NCI-H345 treated with DMSO at 0.1 percent for 48 hours (cell line): ENCODE measurements at regions not wholly inside any gene's neighbourhood (a gene's known extent, or its start where the extent isn't known, plus 50 kb on each side); places are given as distances from the start of the nearest gene placed in this dataset.

Experiments
- DNase-seq: peaks from one replicate; lab custom pipeline; 2025; ENCODE audit not compliant: unreplicated experiment; lab: John Stamatoyannopoulos, UW

DNA sequence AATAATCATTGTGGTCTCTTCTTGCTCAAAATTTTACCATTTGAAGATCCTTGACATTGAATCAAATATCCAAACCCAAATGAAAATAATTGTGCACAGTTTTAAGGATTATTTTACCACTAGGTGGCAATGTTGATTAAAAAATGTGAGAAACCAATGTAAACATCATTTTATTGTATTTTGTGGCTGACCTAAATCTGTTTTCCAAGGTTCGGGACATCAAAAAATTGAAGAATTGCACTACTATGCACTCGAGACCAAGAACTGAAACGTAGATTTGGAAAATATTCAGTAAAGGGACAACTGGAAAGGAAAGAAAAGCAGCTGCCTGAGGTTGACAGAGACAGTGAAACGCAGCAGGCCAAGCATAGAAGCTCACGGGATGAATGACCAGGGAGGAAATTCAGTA lies 259.3 kb downstream of the SNX13 start:
- no peak for DNase-seq

DNA sequence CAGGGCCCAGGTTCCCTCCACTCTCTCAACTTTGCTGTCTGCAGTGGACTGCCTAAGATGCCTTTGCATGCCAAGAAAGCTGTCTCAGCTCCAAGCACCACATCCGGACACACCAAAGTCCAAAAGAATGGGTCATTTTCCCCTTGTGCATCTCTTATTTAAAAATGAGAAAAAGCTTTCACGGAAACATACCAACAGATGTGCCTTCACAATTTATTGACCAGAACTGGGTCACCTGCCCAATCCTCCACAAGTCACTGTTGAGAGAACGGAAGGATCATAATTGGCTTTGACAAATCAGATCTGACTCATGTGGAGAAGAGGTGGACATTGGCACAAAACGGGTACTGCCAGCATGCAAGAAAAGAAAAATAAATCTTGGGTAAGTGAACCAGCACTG lies 258.3 kb downstream of the SNX13 start:
- DNase-seq, result no peak

DNA sequence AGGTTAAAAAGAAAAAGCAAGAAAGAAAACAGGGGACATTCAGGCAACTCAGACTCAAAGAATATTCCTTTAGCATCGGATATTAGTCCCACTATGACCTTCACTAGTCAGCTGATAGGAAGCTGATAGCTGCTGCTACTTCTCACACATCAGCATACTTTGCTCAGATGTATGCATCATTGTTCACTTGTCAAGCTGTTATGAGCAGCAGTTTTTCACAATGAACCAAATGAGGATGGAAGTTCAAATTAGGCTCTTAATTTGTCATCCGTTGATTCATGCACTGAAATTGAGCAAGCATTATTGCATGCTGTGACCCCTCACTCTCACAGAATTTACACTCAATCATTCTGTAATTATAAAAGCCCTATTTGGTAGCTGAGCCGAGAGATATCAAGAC lies 257.7 kb downstream of the SNX13 start:
- no peak for DNase-seq

DNA sequence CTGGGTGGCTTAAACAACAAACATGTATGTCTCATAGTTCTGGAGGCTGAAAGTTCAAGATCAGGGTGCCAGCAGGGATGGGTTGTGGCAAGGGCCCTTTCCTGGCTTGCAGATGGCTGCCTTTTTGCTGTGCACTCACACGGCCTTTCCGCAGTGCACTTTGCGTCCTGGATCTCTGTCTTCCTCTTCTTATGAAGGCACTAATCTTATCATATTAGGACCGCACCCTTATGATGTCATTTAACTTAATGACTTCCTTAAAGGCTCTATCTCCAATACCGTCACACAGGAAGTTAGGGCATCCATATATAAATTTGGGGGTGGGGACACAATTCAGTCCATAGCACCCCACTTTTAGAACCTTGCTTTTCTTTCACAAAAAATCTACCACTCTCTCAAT lies 255.2 kb downstream of the SNX13 start:
- no peak for DNase-seq

DNA sequence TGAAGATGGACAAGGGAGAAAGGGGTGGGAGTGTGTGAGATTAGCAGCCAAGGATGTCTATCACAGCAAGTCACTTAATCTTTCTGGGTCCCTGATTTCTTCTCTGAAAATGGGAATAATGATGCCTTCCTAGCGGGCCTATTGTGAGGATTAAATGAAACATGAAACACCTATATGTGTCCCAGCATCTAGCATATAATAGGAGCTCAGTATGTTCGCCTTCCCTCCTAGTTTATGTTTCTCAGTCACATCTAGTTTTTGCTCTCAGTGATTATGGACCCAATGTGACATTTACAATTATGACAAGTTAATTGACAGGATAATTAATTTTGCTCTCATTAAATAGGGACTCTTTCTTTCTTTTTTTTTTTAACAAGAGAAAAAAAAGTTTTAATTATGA lies 252.9 kb downstream of the SNX13 start:
- no peak for DNase-seq

DNA sequence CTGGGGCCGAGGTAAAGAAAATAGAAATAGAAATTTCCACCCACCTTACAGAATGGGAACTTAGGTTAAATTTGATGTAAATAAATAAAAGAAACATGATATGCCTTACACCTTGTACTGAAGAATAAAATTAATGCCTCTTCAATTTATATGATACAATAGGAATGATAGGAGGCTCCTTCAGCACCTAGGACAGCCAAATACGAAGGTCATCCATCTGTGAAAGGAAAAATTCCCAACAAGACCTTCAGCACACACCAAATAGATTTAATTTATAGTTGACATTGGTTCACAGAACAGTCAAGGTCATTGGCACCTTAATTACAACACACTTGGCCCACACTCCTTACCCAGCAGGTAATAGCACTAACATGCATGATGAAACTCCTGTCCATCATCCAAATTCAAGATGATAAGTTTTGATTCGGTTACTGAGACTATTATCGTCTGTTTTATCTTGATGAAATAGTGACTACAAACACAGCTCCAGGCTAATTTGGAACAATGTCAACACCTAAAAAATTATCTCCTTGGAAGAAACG lies 250.9 kb downstream of the SNX13 start:
- DNase-seq, result no peak

DNA sequence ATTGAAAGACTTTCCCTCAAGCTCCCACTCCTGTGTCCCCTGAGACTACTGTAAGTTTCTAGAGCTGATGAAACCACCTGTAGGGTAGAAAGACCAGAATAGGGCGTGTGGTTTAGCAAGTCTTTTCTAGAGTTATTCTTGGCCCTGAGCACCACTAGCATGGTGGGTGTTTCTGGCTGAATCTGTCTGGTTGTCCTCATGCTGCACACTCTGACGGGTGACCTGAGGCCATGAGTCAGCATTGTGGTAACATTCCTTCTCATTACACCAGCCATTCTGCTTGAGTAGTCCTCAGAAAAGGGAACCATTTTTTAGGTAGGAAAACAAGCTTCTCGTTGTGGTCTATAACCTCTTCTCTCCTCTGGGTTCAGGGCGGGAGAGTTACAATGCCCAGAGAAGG lies 250.3 kb downstream of the SNX13 start:
- no peak for DNase-seq

DNA sequence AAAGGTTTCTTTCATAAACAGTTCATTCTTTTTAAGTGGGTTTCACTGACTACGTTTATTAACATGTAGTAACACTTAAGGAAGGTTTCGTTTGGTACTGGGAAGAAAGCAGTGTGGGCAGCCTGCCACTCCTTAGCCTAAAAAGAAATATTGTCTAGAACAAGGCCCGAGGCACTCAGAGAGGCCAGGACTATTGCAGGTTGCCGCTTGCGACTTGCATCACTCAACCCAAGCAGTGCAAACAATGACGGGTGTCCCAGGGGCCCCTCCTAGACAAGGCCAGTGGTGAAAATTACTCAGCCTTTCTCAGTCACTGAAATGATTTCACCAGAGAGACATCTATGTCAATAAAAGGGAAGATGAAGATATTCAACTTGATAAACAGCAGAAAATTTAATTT lies 243.9 kb downstream of the SNX13 start:
- DNase-seq, result no peak

DNA sequence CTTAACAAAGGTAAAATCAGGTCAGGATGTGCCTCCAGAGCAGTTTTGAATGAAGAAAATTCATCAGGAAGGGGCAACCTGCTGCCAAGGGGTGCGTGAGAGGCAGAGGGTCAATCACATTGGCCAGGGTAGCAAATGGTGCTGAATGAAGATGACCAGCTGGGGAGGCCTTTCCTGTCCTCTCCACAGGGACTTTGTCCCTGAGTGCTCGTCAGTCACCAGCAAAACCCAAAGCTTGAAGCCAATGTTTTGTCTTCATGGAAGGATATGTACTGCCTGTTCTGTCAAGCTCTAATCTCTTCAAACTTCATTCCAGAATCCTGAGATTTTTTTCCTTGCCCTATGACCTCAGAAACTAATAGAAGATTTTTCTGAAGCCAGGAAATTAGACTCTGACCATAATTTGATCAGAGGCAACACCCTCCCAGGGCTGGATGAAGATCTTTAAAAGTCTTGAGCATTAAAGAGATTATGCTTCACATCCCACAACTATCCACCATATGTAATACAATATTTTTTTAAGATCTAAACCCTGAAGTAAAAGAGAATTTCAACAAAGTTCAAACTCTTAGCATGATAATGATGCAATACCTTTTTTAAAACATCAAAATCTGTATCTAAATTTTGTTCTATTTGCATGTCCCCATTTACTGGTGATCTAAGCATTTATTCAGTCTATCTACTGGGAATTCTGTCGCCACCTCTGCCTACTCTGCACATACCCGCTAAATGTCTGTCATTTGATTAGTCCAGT lies 243.0 kb downstream of the SNX13 start:
- no peak for DNase-seq

DNA sequence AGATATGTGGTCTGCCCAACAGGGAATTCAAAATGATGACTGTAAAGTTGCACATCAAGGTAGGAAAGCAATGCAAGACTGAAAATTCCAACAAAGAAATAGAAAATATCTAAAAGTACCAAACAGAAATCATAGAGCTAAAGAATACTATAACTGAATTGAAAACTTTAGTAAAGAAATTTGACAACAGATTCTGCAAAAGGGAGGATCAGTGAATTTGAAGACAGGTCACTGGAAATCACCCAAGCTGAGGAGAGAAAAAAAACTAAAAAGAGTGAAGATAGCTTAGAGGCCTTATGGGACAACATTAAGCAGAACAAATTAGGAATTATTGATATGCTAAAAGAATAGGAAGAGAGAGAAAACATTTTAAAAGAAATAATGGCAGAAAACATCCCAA lies 240.6 kb downstream of the SNX13 start:
- DNase-seq, result no peak

DNA sequence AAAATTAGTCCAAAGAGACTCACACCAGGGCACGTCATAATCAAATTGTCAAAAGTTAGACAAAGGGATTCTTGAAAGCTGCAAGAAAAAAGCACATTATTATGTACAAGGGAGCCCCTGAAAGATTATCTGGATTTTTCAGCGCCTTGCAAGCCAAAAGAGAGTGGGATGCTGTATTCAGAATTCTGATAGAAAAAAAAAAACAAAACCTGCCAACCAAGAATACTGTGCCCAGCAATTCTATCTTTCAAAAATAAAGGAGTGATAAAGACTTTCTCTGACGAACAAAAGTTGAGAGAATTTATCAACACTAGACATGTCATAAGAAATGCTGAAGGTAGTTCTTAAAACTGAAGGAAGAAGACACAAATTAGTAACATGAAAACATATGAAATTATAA lies 240.2 kb downstream of the SNX13 start:
- no peak for DNase-seq

DNA sequence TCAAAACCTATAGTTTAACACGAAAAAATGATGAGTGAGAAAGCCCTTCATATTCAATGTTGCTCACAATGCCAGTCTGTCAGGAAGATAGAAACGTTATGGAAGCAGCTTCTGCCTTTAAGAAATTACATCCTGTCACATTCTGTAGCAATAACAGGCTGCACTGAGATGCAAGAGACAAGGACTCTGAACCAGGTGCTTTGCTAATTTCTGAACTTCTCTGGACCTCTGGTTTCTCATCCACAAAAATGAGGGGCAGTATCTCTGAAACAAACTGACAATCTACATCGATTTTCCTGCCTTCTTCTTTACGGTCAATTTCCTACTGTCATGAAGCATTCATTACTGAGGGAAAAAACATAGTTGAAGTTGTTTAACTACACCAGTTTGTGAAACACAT lies 234.0 kb downstream of the SNX13 start:
- no peak for DNase-seq

DNA sequence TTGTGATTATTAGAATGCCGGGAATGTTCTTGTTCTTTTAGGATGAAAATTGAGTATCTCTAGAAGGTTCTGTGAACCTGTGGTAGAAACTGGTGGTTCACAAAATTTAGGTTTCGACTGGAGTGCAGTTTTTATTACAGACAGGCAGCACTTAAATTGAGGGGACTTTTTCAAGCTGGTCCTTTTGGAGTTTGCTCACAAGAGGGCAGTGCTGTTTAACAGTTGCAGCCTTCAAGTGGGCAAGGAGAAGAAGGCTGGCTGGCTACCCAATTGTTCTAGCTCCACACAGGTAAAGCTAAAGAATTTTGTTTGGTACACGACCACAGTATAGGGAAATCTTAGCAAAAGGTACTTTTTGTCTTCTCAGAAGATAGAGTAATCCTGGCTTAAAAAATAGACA lies 233.6 kb downstream of the SNX13 start:
- DNase-seq, result peak; percentile 62

DNA sequence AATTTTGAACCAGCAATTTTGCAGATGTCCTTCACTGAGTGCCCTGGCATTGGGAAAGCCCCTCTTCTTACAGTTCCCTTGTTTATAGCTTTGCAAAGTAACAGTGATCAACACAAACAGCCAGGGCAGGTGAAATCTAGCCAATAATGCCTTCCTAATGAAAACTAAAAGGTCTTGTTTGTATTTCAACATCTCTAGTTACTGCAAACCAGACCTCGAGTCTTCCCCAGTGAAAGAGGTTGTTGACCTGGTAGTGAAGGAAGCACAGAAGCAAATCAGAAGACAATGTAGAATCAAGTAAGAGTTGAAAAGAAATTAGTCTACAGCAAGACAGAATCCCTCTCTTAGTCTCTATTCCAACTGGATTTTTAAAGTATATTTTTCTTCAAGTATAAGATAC lies 231.2 kb downstream of the SNX13 start:
- DNase-seq, result no peak

DNA sequence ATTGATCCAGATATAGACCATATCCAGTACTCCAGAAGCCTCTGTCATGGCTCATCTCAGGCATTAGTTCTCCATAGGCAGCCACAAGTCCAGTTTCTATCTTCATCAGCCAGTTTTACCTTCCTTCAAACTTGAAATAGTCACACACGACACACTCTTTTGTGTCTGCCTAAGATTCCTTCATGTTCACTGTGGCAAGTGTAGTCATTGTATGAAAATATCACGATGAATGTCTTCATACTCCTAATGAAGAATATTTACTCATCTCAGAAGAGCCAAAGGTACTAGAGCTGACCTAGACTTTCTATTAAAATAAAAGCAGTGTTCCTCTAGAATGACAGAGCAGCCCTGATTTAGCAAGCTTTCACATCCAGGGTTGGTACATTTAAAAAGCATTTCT lies 230.7 kb downstream of the SNX13 start:
- no peak for DNase-seq

DNA sequence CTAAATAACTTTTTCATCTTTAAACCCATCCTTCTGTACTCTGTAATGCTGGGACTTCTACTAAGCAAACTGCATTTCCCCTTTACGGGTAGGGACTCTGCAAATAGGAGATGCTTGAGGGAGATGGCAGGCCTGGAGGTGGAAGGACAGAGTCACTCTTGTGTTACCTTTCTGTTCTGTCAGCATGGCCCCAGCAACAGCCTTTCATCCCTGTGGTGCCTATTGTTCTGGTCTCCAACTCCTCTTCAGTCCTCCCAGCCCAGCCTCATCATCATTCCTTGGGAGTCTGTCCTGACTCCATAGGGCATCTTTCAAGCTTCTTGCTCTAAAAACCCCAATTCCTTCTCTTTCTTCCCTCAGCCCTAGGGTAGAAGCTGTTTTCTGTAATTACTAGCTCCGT lies 230.0 kb downstream of the SNX13 start:
- DNase-seq, result no peak

DNA sequence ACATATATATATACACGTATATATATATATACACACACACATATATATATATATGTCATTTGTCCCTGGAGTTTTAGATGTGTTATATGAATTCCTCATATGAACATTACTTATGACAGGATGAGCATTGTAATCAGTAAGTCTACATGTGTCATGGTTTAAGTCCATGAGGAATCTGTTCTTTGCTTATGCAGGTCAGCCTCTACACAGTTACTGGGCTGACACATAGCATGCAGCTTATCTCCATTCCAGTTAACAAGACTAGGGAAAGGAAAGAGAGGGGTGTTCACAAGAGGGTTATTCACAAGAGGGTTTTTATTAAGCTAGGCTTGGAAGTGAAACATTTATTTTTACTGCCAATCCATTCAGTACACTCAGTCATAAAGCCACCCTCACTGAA lies 226.7 kb downstream of the SNX13 start:
- no peak for DNase-seq

DNA sequence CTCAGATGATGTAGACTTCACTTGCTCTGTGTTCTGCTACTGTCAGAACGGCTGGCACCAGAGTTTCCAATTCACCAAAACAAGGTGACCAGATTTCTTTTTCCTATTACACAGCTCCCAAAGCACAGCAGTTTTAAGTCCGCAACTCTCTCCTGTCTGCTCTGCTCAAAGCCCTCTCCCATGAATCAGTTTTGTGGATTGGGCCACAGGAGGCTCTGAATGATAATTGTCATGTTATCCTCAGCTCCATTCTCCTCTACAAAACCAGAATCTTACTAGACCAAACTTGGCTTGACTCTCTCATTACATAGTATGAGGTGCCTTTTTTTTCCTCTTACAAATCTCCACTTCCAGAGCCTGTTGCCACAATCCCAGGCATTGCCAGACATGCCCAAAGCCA lies 223.5 kb downstream of the SNX13 start:
- no peak for DNase-seq

DNA sequence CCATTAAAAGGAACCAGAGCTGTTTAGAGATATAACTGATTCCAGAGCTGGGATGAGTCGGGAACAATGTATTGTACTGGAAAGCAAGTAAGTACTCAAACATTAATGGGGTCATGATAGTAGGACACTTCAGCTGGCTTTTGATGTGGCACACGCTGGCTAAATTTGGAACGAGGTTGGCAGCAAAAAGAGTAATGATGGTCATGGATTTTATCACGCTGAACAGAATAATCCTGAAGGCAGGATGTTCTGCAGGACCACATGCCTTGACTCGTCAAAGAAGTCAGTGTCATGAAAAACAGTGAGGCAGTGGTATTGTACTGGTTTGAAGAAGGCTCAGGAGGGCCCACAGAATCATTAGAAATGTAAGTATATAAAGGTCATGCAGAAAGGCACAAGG lies 220.3 kb downstream of the SNX13 start:
- DNase-seq, result no peak

DNA sequence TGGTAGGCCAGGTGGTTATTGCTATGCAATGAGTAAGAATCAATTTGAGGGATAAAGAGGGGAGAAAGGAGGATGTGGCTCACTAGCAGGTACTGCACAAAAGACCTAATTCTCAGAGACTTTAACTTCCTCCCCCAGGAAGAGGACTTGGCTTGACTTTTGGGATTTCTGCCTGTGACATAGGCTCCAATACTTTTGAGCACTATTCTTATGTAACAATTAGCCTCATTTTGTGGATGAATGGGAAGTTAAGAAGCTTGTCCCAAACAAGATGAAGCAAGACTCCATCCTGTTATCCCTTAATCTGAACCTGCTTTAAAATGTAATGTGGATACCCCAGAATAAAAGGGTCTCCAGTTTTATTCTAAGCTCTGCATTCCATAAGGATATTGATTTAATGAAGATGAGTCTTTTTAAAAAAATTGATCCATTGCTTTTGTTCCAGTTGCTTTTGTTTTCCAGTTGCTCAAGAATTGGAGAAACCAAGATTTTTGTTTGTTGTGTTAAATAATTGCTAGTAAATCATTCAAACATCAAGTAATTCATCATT lies 218.5 kb downstream of the SNX13 start:
- DNase-seq, result no peak

DNA sequence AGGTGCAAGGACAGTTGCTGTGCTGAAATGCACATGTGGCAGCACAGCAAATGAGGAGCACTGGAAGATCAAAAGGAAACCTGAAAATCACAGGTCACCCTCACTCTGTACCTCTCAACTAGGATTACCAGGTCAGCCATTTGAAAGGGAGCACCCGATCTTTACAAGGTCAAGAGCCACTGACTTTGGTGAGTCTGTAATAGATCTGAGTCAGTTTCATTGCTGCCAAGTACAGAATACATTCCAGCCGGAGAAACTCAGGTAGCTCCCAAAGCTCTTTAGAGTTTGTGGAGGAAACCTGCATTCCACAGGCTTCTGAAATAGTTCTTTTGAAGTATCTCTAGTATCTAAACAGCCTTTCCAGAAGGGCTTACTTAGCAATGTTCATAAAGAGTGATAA lies 217.5 kb downstream of the SNX13 start:
- no peak for DNase-seq

DNA sequence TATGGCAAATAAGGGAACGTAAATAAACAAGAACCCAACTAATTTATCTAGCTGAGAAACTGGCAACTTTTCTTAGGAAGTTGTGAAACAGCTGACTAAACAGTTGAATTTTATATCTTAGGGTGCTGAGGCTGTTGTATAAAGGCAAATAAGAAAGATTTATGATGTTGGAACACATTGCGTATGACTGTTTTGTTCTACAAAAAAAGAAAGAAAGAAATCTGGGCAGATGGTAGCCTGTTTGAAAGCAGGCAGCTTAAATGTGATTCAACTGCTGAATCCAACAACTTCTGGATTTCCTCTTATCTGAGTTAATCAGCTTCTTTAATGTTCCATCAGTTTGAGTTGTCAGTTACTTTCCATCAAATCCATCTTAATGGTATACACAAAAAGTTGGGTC lies 214.5 kb downstream of the SNX13 start:
- no peak for DNase-seq

DNA sequence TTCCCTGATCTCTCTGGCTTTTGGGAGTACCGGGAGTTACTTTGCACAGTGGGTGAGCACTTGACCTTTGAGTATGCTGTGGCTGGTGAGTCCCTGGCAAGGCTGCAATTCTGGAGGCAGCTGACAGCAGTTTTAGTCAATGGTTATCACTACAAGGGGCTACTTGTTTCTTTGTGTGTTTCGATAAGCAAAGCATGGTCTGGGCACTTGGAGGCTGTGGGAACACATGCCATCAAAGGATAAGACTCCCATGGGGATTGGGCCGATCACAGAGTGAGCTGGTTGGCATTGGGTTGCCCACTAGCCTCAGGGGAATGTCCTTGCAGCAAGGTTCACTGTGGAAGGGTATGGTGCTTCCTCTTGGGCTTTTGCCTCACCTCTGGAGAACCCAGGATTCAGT lies 208.2 kb downstream of the SNX13 start:
- no peak for DNase-seq
